Nephron progenitor cell (in vitro differentiated cells): ENCODE measurements at regions not wholly inside any gene's neighbourhood (a gene's known extent, or its start where the extent isn't known, plus 50 kb on each side); places are given as distances from the start of the nearest gene placed in this dataset.
A peak's percentile ranks its signal among the peaks of the same experiment; 100 is the strongest.

Experiments
- DNase-seq: peaks from one replicate; pipeline ENCODE4 v3.0.0; 2021
- H3K27ac Mint-ChIP-seq: 2 replicates; pipeline ENCODE4 v1.8.0; 2021; ENCODE audit warnings: mild to moderate bottlenecking, moderate library complexity, mixed read lengths
- H3K27me3 Mint-ChIP-seq: 2 replicates; pipeline ENCODE4 v1.8.0; 2021; ENCODE audit warnings: mild to moderate bottlenecking, low read depth, mixed read lengths; ENCODE audit not compliant: poor library complexity
- H3K36me3 Mint-ChIP-seq: 2 replicates; pipeline ENCODE4 v1.8.0; 2021; ENCODE audit warnings: low read depth, mixed read lengths
- H3K4me1 Mint-ChIP-seq: 2 replicates; pipeline ENCODE4 v1.8.0; 2021; ENCODE audit warnings: mixed read lengths
- H3K4me3 Mint-ChIP-seq: 2 replicates; pipeline ENCODE4 v1.8.0; 2021; ENCODE audit warnings: mild to moderate bottlenecking, moderate library complexity, mixed read lengths
- H3K9me3 Mint-ChIP-seq: 2 replicates; pipeline ENCODE4 v1.8.0; 2021; ENCODE audit warnings: mild to moderate bottlenecking, moderate library complexity, mixed read lengths
- TF ChIP-seq, protein P1 (sequence below): fragments of 200-600 bp; sonication (generic); IDR thresholded peaks from 2 replicates; pipeline ENCODE4 v1.5.0; 2021; ENCODE audit warnings: antibody characterized with exemption

DNA sequence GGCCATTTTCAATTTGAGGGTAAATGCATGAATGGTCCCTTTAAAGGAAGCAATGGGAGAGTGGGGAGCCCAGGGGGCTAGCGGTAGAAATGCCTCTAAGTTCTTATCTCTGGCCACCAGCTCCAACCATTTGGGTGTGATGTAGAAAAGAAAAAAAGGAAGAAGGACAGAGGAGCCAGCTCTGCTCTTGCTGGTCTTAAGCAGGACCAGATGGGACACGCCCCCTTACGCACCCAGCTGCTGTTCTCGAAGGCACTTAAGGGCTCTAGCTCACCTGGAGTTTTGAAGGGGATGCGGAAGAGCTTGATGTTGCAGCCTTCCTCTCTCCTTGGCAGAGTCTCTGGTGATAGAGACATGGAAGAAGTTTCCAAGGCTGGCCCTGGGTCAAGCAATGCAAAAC, 59.5 kb upstream of the RNF144B start:
- Mint-ChIP-seq H3K9me3 (no peaks in the 10 kb centered on the region), H3K4me1 (peaks cover 25% of the 10 kb centered on the region), H3K27me3 (no peaks in the 10 kb centered on the region), H3K4me3 (no peak overlapping the region), H3K27ac (no peak overlapping the region), H3K36me3 (no peaks in the 10 kb centered on the region)
- TF ChIP-seq, protein P1, sequence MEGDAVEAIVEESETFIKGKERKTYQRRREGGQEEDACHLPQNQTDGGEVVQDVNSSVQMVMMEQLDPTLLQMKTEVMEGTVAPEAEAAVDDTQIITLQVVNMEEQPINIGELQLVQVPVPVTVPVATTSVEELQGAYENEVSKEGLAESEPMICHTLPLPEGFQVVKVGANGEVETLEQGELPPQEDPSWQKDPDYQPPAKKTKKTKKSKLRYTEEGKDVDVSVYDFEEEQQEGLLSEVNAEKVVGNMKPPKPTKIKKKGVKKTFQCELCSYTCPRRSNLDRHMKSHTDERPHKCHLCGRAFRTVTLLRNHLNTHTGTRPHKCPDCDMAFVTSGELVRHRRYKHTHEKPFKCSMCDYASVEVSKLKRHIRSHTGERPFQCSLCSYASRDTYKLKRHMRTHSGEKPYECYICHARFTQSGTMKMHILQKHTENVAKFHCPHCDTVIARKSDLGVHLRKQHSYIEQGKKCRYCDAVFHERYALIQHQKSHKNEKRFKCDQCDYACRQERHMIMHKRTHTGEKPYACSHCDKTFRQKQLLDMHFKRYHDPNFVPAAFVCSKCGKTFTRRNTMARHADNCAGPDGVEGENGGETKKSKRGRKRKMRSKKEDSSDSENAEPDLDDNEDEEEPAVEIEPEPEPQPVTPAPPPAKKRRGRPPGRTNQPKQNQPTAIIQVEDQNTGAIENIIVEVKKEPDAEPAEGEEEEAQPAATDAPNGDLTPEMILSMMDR = no peak
- DNase-seq = no peak

DNA sequence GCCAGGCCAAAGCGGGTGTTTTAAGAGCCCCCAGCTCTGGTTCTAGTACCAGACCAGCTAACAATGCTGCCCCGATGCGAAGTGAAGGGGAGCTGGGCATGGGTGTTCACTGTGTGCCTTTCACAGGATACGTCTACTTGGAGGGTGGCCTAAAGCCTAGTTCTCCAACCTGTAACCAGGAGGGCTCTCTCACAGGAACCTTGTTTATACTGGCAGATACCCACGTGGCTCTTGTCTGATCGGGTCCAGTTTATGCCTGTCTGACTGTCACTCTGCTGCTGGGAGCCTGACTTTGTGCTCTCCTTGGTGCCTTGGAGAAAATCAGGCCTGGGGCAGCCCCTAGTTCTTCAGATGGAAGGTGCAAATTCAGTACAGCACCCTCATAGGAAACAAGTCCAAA, 60.2 kb upstream of the RNF144B start:
- Mint-ChIP-seq H3K9me3 (no peaks in the 10 kb centered on the region), H3K4me3 (no peak overlapping the region), H3K27me3 (no peaks in the 10 kb centered on the region), H3K4me1 (peaks cover 25% of the 10 kb centered on the region), H3K27ac (no peak overlapping the region), H3K36me3 (no peaks in the 10 kb centered on the region)
- DNase-seq = no peak
- TF ChIP-seq, protein P1 = no peak

DNA sequence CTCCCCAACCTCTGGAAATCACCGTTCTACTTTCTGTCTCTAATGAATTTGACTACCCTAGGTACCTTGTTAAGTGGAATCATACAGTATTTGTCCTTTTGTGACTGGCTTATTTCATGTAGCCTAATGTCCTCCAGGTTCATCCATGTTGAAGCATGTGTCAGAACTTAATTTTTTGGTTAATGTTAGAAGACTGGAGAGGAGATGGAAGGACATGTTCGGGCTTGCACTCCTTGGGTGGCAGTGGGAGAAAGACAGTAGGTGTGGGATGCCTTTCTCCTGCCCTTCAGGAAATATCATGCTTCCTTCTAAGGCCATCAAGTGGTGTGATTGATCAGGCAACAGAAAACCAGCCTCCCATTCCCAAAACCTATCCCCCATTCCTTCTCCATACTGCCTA, 61.1 kb upstream of the RNF144B start:
- Mint-ChIP-seq H3K27me3 (no peaks in the 10 kb centered on the region), H3K27ac (no peak overlapping the region), H3K4me3 (no peak overlapping the region), H3K9me3 (no peaks in the 10 kb centered on the region), H3K4me1 (peaks cover 25% of the 10 kb centered on the region), H3K36me3 (no peaks in the 10 kb centered on the region)
- TF ChIP-seq, protein P1 = no peak
- DNase-seq = no peak

DNA sequence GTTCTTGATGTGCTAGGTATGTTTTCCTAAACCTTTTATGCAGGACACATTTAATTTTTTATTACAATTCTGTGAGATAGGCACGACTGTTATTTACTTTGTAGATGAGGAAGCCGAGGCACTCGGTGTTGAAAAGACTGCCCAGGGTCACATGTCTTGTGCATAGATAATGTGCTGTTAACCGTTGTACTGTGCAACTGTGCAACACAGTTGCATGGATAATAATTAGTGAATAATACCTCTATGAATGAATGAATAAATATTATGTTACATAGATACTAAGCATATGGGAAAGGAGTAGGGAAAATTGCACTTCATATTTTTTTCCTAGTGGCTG, 60.3 kb upstream of the DEK start:
- Mint-ChIP-seq H3K4me1 (peaks cover 20% of the 10 kb centered on the region), H3K9me3 (no peaks in the 10 kb centered on the region), H3K27ac (no peak overlapping the region), H3K36me3 (no peaks in the 10 kb centered on the region), H3K27me3 (no peaks in the 10 kb centered on the region), H3K4me3 (no peak overlapping the region)
- TF ChIP-seq, protein P1 = no peak
- no peak for DNase-seq

DNA sequence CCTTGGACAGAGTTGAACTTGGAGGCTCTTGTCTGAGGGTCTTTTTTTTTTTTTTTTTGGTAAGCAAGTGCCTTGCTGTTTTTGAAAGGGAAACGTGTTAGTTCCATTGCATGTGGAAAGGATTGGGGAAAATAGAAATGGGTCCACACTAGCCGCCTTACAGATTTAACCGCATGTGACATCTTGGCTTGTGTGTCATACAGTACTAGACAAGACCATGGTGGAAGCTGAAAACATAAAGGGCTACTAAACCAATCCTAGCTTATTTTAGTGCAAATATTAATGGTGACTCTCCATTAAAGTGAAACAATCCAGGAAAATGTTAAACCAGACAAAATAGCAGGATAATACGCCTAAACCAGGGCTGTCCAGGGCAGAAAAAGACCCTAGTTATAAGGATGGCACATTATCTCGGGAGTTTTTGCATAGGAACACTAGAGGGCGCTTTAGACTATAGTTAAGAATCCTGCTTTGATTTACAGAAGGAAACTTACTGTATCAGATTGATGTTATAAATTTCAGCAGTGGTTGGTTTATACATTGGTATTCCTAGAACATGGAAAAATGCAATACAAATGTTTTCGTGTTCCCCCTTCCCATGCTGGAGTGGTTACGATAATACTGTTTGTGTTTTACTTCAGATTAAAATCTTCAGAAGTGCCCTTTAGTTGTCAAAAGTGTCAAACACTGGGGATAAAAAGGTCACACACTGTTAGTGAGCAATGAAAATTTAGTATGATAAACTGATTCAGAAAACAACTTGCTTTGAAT, 59.8 kb upstream of the DEK start:
- H3K4me3 Mint-ChIP-seq = no peak overlapping the region
- H3K9me3 Mint-ChIP-seq = no peaks in the 10 kb centered on the region
- H3K36me3 Mint-ChIP-seq = no peaks in the 10 kb centered on the region
- TF ChIP-seq, protein P1 = peak; percentile 79
- peaks cover 20% of the 10 kb centered on the region for H3K4me1 Mint-ChIP-seq
- no peaks in the 10 kb centered on the region for H3K27me3 Mint-ChIP-seq
- H3K27ac Mint-ChIP-seq = no peak overlapping the region
- peak; percentile 11 for DNase-seq

DNA sequence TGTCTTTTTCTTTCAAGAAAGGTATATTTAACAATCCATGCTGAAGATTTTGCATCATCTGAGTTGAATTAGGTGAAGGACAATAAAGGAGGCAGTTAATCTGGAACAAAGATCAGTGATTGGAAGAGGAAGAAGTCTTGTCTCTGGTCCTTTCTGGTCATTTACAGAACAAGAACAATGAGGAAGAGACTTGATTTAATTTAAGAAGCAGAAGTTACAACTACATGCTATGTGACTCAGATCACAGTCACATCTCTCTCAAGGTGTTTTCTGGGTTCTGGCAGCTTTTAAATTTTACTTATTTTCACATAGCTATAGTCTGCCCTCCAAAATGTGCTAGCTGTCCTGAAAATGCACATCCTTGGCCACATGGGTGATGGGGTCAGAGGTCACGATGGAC, 53.5 kb upstream of the DEK start:
- Mint-ChIP-seq H3K4me3 (no peak overlapping the region), H3K27me3 (peaks cover 6% of the 10 kb centered on the region), H3K27ac (no peak overlapping the region), H3K4me1 (no peaks in the 10 kb centered on the region), H3K36me3 (no peaks in the 10 kb centered on the region), H3K9me3 (no peaks in the 10 kb centered on the region)
- no peak for DNase-seq
- TF ChIP-seq, protein P1 = no peak
